Hypothalamus (tissue), 51 donors: ENCODE measurements at regions not wholly inside any gene's neighbourhood (a gene's known extent, or its start where the extent isn't known, plus 50 kb on each side); places are given as distances from the start of the nearest gene placed in this dataset.
"Not testable (repeated sequence)": the region's sequence is repeated elsewhere in the genome, so short reads cannot be mapped to it uniquely, and the experiment has no call there.

Experiments
- DNase-seq, 51 donors: peaks; one replicate each; lab custom pipeline; 2025; lab: John Stamatoyannopoulos, UW

DNA sequence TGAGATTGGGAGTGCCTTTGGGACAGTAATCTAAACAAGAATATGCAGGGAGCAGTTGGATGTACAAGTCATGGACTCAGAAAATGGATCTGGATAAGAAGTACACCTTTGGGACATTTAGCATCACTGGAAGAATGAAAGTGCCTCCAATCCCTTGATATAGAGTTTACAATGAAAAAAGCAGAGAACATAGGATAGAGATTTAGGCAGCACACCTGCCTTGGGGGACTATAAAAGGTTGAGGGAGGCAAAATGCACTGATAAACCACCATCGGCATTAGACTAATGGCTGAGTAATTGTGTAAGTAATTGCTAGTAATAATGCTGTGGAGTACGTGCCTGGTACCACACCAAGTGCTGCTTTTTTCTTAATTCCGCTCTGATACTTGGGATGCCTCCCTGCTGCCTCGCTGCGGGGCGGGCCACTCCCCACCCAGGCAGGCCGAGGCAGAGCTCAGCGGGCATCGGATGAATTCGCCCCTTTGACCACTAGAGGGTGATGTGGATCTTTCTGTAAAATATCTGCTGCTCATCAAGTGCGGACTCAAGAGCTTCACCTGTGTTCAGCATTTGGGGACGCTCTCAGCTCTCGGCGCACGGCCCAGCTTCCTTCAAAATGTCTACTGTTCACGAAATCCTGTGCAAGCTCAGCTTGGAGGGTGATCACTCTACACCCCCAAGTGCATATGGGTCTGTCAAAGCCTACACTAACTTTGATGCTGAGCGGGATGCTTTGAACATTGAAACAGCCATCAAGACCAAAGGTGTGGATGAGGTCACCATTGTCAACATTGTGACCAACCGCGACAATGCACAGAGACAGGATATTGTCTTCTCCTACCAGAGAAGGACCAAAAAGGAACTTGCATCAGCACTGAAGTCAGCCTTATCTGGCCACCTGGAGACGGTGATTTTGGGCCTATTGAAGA lies 99.9 kb downstream of the ANKRD18B start:
- peak in 45 of 51 donors; percentile 5 to 78 (median 29) for DNase-seq

DNA sequence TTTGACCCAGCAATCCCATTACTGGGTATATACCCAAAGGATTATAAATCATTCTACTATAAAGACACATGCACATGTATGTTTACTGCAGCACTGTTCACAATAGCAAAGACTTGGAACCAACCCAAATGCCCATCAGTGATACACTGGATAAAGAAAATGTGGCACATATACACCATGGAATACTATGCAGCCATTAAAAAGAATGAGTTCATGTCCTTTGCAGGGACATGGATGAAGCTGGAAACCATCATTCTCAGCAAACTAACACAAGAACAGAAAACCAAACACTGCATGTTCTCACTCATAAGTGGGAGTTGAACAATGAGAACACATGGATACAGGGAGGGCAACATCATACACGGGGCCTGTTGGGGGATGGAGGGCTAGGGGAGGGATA lies 104.3 kb downstream of the ANKRD18B start:
- not testable (repeated sequence) for DNase-seq

DNA sequence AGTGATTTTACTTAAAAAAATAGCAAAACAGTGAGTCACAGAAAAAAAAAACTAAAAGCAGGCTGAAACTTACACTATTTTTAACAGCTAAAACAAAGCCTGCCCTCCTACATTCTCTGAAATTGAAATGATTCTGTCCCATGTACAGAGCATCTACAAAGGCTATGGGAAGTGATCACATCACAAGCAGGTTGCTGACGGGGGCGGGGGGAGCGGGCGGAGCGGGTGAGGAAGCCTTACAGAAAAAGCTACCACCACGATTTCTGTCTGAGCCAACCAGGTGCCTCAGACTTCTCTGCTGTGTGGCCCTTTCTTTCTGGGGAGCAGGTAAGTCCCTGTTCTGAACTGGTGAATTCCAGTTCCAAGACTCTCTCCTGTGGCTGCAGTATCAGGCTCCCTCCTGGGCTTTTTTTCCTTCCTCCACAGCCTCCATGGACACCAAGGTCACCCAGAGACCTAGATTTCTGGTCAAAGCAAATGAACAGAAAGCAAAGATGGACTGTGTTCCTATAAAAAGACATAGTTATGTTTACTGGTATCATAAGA lies 104.9 kb downstream of the ANKRD18B start:
- peak in 4 of 51 donors; percentile 3 to 31 (median 6) for DNase-seq

- no peak for DNase-seq
Measured at GRCh38 chr9:33633636-33634035, 109.6 kb downstream of the ANKRD18B start.

DNA sequence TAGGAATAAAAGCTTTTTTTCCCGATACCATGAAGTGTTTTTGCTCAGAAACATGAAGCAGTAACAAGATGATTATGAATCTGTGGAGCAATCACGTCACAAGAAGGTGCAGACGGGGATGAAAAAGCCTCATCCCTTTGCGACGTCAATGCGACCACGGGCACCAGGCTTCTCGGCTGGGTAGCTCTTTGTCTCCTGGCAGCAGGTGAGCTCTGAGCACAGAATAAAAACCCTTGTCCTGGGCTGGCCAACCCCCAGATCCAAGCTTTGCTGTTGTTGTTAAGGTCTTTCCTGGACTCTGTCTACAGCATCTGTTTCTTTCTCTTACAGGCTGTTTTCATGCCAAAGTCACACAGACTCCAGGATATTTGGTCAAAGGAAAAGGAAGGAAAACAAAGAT lies 113.8 kb downstream of the ANKRD18B start:
- DNase-seq = no peak

DNA sequence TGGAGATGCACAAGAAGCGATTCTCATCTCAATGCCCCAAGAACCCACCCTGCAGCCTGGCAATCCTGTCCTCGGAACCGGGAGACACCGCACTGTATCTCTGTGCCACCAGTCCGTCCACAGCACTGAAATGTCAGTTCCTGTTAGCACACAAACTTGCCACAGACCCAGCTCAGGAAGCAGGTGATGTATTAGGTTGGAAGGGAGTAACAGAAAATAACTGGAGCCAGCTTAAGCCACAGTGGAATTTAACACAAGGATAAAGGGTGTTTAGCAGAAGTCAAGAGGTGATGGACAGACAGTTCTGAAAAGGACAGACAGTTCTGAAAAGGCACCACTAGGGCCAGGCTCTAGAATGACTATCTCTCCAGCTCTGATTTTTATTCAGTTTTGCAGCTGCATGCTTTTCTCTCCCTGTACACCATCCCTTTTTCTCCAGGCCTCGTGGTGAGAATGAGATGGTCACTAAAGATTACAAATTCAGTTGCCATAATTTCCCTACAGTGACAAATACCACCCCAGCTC lies 114.4 kb downstream of the ANKRD18B start:
- no peak for DNase-seq

DNA sequence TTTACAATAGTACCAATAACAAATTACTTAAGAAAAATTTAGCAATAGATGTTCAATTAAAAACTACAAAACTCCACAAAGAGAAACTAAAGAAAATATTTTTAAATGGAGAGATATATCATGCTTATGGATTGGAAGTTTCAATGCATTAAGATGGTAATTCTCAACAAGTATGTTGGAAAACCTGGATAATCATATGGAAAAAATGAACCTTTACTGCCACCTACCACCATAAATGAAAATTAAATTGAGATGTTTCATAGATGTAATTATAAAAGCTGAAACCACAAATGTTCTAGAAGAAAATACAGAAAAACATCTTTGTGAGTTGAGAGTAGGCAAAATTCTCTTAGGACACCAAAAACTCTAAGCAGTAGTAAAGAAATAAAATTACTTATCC lies 121.7 kb downstream of the ANKRD18B start:
- DNase-seq = no peak

GRCh38 chr9:33649463-33649862 lies 125.4 kb downstream of the ANKRD18B start:
- DNase-seq = no peak

DNA sequence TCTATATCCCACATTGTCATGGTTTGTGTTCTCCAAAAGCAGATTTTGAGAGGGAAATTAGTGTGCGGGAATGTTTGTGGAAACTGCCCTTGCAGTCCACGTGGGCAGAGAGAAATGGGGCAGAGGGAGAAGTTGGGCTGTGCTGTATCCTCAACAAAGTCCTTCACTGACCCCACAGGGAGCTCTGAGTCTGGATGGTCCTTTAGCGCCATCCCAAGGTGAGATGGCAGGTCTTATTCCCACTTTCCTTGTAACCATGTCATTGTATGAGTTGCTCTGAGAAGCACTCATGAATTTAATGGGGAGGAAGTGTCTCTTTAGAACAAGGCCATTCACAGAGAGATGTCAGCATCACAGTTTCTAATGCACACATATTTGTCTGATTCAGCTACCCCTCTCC lies 127.1 kb downstream of the ANKRD18B start:
- DNase-seq = no peak

DNA sequence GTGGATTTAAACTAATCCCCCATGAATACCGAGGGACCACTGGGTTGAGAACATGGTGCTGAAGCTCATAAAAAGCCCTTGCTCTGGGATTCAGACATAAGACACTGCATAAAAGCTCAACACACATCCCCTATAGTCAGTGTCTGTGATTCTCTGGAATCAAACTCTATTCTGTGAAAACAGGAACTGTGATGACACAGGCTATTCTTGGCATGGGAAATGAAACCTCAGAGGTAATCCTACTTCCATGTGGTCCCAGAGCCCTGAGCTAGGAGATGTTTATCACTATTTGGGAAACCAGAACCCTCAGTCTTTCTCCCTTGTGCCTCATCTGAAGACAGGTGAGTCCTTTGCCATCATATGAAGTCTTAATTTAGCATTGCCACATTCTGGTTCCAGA lies 135.4 kb upstream of the PRSS3 start:
- DNase-seq = no peak

GRCh38 chr9:33660772-33661171 lies 134.6 kb upstream of the PRSS3 start:
- DNase-seq = no peak

GRCh38 chr9:33661176-33661575 lies 134.2 kb upstream of the PRSS3 start:
- DNase-seq = no peak

DNA sequence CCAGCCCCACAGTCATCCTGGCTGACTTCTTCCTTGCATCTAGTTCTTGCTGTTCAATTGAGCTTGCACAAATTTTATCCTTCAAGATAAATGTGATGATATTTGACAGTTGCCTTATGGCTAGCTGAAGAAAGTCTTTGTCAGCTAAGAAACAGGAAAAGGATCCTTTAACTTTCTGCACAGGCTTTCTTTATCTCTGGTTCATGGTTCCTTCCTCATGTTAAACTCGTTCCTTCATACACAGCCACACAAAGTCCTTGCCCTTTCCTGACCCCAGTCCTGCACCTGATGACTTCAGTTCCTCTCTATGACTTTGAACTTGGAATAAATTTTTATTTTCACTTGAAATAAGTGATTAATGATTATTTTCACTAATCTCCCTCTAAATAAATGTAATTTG lies 132.5 kb upstream of the PRSS3 start:
- no peak for DNase-seq

DNA sequence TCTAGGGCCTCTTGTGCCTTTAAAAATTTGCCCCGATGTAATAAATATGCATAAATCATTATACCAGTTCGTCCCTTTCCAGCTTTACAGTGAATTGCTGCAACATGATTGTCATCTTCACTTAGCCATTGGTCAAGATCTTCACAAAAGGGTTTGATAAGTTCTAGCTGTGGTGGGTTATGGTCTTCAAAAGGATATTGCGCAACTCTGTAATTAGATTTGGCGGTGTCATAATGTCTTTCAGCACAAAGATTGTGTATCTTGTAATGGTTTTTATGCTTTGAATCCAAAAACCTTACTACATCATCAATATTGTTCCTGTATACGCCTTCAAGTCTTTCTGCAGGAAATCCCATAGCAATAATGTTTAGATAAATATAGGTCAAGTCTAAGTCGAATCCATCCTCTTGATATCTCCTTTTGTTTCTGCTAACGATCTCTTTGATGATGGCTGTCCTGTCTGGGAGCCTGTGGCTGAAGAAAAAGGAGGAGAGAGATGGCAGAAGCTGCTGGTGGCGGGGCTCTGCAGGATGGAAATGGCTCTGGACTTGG lies 119.1 kb upstream of the PRSS3 start:
- DNase-seq = peak in 1 of 51 donors; percentile 33

GRCh38 chr9:33676746-33677505 lies 118.4 kb upstream of the PRSS3 start:
- DNase-seq = peak in 49 of 51 donors; percentile 2 to 90 (median 53)

DNA sequence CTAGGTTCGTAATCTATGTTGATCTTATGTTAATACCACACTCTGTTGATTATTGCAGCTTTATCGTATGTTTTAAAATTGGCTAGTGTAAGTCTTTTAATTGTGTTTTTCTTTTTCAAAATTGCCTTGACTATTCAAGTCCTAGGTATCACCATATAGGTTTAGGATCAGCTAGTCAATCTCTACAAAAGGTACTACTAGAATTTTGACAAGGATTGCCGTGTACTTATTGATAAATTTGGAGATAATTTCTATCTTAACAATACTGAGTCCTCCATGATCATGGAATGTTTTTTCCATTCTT lies 117.9 kb upstream of the PRSS3 start:
- no peak for DNase-seq

DNA sequence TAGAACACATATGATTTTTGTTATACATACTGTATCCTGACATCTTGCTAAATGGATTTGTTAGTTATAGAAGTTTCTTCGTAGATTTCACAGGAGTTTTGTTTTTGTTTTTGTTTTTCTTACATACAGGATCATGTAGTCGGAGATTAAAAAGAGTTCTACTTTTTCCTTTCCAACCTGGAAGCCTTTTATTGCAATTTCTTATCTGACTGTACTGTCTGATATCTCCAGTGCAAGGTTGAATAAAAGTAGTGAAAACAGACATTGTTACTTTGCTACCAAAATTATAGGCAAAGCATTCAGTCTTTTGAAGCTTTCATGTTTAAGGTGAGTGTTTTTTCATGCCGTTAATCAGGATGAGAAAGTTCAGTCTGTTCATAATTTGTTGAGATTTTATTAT lies 117.4 kb upstream of the PRSS3 start:
- no peak for DNase-seq

- DNase-seq = no peak
Measured at GRCh38 chr9:33682551-33682950, 112.8 kb upstream of the PRSS3 start.

DNA sequence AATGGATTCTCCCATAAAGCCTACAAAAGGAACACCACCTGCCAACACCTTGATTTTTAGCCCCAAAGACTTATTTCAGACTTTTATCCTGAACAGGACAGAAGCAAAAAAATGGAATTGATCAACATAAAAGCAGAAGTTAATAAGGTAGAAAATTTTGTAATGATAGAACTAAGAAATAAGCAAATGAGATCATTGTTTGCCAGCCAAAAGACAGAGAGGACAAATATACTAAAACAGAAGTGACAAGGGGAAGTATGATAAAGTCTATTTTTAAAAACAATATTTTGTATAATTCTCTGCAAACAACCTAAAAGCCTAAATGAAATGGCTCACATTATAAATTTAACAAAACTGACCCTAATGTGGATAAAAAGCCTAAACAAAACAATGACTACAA lies 110.5 kb upstream of the PRSS3 start:
- DNase-seq = no peak

DNA sequence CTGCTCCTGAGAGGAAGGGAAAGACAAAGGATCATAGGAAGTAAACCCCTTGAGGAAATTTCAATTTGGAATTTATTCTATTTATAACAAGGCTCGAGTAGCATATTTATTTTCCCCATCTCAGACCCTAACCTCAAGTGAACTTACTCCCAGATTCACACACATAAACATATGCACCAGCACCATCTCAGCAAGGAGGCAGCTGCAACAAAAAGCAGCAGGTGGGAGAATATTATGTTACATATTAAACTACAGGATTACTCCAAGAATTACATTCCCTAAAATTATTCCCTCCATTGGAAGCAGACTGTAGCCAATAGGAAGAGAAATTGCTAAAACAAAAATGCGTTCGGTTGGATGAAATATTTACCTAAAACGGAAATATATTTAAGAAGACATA lies 108.4 kb upstream of the PRSS3 start:
- no peak for DNase-seq

- no peak for DNase-seq
Measured at GRCh38 chr9:33687779-33688178, 107.6 kb upstream of the PRSS3 start.
